H54 (cell line): ENCODE measurements at regions not wholly inside any gene's neighbourhood (a gene's known extent, or its start where the extent isn't known, plus 50 kb on each side); places are given as distances from the start of the nearest gene placed in this dataset.

ENCODE experiments used
- DNase-seq: peaks from one replicate; pipeline ENCODE4 v3.0.0; 2011; ENCODE audit warnings: low spot score, mixed read lengths; ENCODE audit not compliant: insufficient read length
- FAIRE-seq: peaks from 3 replicates; lab custom pipeline; 2011; peaks lifted over from hg19 to GRCh38; lab: Jason Lieb, UNC
- POLR2A ChIP-seq: IDR thresholded peaks from 2 replicates; pipeline ENCODE4 v1.6.1; 2011; ENCODE audit warnings: low read depth, mild to moderate bottlenecking, low read length

- DNase-seq (no peak), FAIRE-seq (no peak)
- TF ChIP-seq POLR2A = no peak
Measured at GRCh38 chr1:37085393-37085792, 51.1 kb upstream of the GRIK3 start.

DNA sequence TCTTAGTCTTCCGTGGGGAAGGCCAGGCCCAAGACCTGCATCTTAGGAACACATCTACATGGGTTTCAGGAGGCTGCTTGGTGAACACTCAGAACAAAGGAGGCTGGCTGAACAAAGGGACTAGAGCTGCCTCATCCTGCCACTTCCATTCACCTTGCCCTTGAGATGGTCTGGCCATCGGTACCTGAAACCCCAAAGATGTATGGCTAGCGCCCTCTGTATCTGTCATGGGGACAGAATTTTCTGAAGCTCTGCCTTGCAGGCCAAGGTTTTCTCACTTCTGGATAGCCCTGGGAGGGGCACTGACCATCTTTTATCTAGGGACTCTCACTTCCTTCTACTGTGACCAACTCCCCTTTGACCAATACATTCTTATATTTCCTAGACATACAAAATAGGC, 55.4 kb upstream of the GRIK3 start:
- no peak for FAIRE-seq
- no peak for DNase-seq
- TF ChIP-seq POLR2A = no peak

GRCh38 chr1:37090671-37091070, 56.4 kb upstream of the GRIK3 start:
- DNase-seq = no peak
- no peak for TF ChIP-seq POLR2A
- no peak for FAIRE-seq

GRCh38 chr1:37092937-37093336, 58.6 kb upstream of the GRIK3 start:
- no peak for TF ChIP-seq POLR2A
- FAIRE-seq = no peak
- DNase-seq = no peak

DNA sequence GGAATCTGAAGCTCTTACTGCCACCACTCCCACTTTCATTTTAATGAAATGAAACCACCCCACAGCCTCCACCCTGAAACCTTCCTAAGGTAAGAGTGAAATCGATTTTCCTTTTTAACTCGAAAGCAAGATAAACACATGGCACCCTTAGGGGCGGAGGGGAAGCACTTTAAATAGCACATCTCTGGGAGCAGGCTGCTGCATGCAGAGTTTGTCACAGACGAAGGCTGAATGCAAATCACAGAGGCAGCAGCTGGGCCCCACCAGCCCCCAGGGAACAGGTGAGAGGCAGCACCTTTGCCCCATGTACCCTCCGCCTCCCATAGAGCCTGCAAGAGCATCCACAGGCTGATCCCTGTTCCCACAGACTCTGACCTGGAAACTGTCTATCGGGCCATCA, 60.0 kb upstream of the GRIK3 start:
- no peak for DNase-seq
- TF ChIP-seq POLR2A = no peak

GRCh38 chr1:37096523-37096922, 62.2 kb upstream of the GRIK3 start:
- no peak for DNase-seq
- no peak for FAIRE-seq
- no peak for TF ChIP-seq POLR2A

More for the DNA sequence above, 60.0 kb upstream of the GRIK3 start:
- no peak for FAIRE-seq

DNA sequence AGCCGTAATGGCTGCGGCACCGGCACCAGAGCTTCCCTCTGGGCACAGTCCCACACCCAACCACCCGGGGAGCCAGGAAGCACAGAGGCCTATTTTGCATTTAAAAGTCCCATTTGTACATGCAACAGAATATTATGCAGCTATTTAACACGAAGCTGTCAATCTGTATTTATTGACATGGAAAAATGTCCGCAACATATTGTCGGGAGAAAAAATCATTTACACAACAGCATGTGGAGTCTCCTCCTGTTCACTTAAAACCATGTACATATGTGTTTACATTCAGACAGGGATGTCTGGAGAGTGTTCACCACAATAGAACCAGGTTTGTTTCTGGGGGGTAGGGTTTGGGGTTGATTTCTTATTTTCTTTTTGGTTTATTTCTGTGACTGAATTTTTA, 63.4 kb upstream of the GRIK3 start:
- FAIRE-seq (no peak), DNase-seq (no peak)
- TF ChIP-seq POLR2A = no peak

GRCh38 chr1:37098237-37098636, 63.9 kb upstream of the GRIK3 start:
- no peak for TF ChIP-seq POLR2A
- FAIRE-seq = no peak
- no peak for DNase-seq

DNA sequence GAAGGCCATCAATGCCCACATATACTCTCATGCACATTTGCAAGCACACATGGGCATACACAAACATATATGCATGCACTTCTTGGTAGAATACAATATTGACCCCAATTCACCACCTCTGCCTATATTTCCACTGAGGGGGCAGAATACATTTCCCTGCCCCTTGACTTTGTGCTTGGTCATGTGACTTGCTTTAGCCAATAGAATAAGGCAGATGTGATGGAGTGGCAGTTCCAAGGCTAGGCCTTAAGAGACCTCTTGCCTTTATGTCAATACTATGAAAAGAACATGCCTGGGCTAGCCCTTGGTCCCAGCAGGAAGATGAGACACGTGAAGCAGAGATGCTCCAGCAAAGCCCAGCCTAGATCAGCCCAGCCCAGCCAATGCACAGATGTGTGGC, 66.0 kb upstream of the GRIK3 start:
- no peak for DNase-seq
- FAIRE-seq = no peak
- no peak for TF ChIP-seq POLR2A

DNA sequence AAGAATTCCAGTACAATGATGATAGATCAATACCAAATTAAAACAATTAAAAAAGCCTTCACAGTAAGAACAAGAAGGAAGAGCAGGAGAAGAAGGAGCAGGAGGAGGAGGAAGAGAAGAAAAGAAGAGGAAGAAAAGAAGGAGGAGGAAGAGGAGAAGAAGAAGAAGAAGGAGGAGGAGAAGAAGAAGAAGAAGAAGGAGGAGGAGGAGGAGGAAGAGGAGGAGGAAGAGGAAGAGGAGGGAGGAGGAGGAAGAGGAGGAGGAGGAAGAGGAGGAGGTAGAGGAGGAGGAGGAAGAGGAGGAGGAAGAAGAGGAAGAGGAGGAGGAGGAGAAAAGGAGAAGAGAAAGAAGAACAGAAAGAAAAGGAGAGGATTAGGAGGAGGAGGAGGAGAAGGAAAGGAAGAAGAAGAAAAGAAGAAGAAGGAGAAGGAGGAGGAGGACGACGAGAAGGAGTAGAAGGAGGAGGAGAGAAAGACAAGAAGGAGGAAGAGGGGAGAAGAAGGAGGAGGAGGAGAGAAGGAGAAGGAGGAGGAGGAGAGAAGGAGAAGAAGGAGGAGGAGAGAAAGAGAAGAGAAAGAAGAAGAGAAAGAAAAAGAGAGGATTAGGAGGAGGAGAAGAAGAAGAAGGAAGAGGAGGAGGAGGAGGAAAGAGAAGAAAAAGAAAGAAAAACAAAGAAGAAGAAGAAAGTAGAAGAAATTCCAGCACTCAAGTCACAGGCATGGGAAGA, 68.5 kb upstream of the GRIK3 start:
- DNase-seq (no peak), FAIRE-seq (no peak)
- TF ChIP-seq POLR2A = no peak

- DNase-seq = no peak
- FAIRE-seq = no peak
- TF ChIP-seq POLR2A = no peak
Measured at GRCh38 chr1:37105911-37106310, 71.6 kb upstream of the GRIK3 start.

GRCh38 chr1:37107153-37107907, 73.0 kb upstream of the GRIK3 start:
- DNase-seq = no peak
- no peak for TF ChIP-seq POLR2A
- FAIRE-seq = no peak

- DNase-seq = no peak
- FAIRE-seq = no peak
- TF ChIP-seq POLR2A = no peak
Measured at GRCh38 chr1:37108596-37109188, 74.4 kb upstream of the GRIK3 start.

GRCh38 chr1:37112430-37112829, 78.1 kb upstream of the GRIK3 start:
- no peak for DNase-seq
- no peak for TF ChIP-seq POLR2A
- no peak for FAIRE-seq
